Stimulated activated naive CD8-positive, alpha-beta T cell treated with anti-CD3 and anti-CD28 coated beads, Interleukin-15, Interleukin-2, amounts not matched to agents 100 ng/mL and 50 ng/mL, for 24 hours (primary cell): ENCODE measurements at regions not wholly inside any gene's neighbourhood (a gene's known extent, or its start where the extent isn't known, plus 50 kb on each side); places are given as distances from the start of the nearest gene placed in this dataset.

Experiments used
- H3K27ac Mint-ChIP-seq: one replicate; pipeline ENCODE4 v1.8.0; 2021; ENCODE audit warnings: mild to moderate bottlenecking, mixed read lengths
- H3K27me3 Mint-ChIP-seq: one replicate; pipeline ENCODE4 v1.8.0; 2021; ENCODE audit warnings: mixed read lengths
- H3K36me3 Mint-ChIP-seq: one replicate; pipeline ENCODE4 v1.8.0; 2021; ENCODE audit warnings: low read depth, mixed read lengths
- H3K4me1 Mint-ChIP-seq: one replicate; pipeline ENCODE4 v1.8.0; 2021; ENCODE audit warnings: low read depth, mixed read lengths
- H3K4me3 Mint-ChIP-seq: one replicate; pipeline ENCODE4 v1.8.0; 2021; ENCODE audit warnings: mild to moderate bottlenecking, mixed read lengths
- H3K9me3 Mint-ChIP-seq: one replicate; pipeline ENCODE4 v1.8.0; 2021; ENCODE audit warnings: mixed read lengths

GRCh38 chr2:6060992-6061663, 368.9 kb downstream of the SOX11 start:
- H3K4me1 Mint-ChIP-seq: no peaks in the 10 kb centered on the region
- H3K27me3 Mint-ChIP-seq: no peaks in the 10 kb centered on the region
- no peaks in the 10 kb centered on the region for H3K36me3 Mint-ChIP-seq
- no peak overlapping the region for H3K27ac Mint-ChIP-seq
- no peaks in the 10 kb centered on the region for H3K9me3 Mint-ChIP-seq
- H3K4me3 Mint-ChIP-seq: no peak overlapping the region

DNA sequence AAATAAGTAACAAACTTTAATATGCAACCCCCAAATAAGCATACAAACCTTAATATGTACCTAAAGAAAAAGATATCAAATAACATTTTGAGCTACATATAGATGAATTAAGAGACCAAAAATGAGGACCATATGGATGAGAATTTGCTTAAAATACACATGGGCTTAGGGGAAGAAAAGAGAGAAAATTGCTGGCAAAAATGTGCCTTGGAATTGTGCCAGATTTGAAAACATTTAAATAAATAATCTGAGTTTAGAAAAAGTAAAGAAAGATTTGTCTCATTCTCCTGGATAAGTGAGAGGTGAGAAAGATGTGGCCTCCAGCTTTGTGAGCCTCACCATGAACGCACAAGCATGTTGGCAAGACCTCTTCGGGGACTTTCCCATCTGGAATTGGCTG, 372.6 kb downstream of the SOX11 start:
- no peaks in the 10 kb centered on the region for H3K27me3 Mint-ChIP-seq
- no peaks in the 10 kb centered on the region for H3K9me3 Mint-ChIP-seq
- H3K4me1 Mint-ChIP-seq: no peaks in the 10 kb centered on the region
- no peak overlapping the region for H3K27ac Mint-ChIP-seq
- H3K4me3 Mint-ChIP-seq: no peak overlapping the region
- no peaks in the 10 kb centered on the region for H3K36me3 Mint-ChIP-seq

GRCh38 chr2:6065703-6066102, 373.5 kb downstream of the SOX11 start:
- Mint-ChIP-seq H3K27me3 (no peaks in the 10 kb centered on the region), H3K9me3 (no peaks in the 10 kb centered on the region), H3K27ac (no peak overlapping the region), H3K4me1 (no peaks in the 10 kb centered on the region), H3K4me3 (no peak overlapping the region), H3K36me3 (no peaks in the 10 kb centered on the region)

DNA sequence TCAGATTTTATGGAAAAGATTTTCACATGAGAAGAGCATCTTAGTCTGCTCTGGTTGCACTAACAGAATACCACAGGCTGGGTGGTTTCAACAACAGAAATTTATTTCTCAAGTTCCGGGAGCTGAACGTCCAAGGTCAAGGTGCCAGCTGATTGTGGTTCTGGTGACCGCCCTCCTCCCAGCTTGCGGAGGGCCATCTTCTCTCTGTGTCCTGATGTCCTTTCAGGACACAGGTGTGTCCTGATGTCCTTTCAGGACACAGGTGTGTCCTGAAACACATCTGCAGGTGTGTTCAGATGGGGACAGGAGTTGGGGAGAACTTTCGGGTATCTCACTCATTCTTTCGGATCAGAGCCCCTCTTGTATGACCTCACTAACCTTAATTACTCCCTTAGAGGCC, 374.9 kb downstream of the SOX11 start:
- no peaks in the 10 kb centered on the region for H3K27me3 Mint-ChIP-seq
- no peaks in the 10 kb centered on the region for H3K4me1 Mint-ChIP-seq
- H3K4me3 Mint-ChIP-seq: no peak overlapping the region
- no peaks in the 10 kb centered on the region for H3K9me3 Mint-ChIP-seq
- H3K27ac Mint-ChIP-seq: no peak overlapping the region
- no peaks in the 10 kb centered on the region for H3K36me3 Mint-ChIP-seq

- Mint-ChIP-seq H3K27me3 (no peaks in the 10 kb centered on the region), H3K4me3 (no peak overlapping the region), H3K9me3 (no peaks in the 10 kb centered on the region), H3K4me1 (no peaks in the 10 kb centered on the region), H3K36me3 (no peaks in the 10 kb centered on the region), H3K27ac (no peak overlapping the region)
Measured at GRCh38 chr2:6067806-6068205, 375.6 kb downstream of the SOX11 start.

DNA sequence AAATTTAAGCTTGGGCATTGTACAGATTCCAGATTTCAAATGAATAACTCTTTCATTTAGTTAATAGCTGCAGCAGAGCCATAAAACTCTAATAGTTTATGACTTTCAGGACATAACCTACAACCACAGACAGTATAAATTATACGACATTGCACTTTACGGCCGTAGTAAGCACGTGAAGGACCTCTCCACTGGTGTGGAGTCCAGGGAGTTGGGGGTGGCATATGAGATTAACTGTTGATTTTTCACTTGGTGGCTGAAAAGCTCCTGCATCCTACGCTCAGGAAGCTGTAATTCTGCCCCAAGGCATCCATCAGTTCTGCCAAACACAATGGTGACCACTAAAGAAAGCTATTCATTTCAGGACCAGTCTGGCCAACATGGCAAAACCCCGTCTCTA, 376.2 kb downstream of the SOX11 start:
- Mint-ChIP-seq H3K36me3 (no peaks in the 10 kb centered on the region), H3K27ac (no peak overlapping the region), H3K4me1 (no peaks in the 10 kb centered on the region), H3K27me3 (no peaks in the 10 kb centered on the region), H3K4me3 (no peak overlapping the region), H3K9me3 (no peaks in the 10 kb centered on the region)

DNA sequence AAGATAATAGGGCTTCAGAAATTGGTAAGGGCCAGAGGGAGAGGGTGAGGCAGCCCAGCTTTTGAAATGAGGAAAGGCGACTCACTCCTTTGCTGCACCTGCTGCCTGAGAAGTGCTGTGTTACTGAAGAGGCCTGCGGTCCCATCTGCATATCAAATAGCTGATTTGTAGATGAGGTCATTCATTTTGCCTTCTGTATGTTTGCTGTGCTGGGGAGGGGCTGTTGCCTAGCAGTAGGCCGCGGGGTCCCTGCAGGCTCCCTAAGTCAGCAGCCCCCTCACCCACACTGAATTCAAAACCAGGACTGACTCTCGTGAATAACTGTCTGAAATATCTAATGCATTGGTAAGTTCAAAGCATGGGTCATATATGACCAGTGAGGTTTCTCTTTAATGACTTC, 377.2 kb downstream of the SOX11 start:
- no peaks in the 10 kb centered on the region for H3K9me3 Mint-ChIP-seq
- no peaks in the 10 kb centered on the region for H3K36me3 Mint-ChIP-seq
- H3K4me1 Mint-ChIP-seq: no peaks in the 10 kb centered on the region
- H3K4me3 Mint-ChIP-seq: no peak overlapping the region
- no peaks in the 10 kb centered on the region for H3K27me3 Mint-ChIP-seq
- H3K27ac Mint-ChIP-seq: no peak overlapping the region

GRCh38 chr2:6071519-6071918, 379.3 kb downstream of the SOX11 start:
- Mint-ChIP-seq H3K27me3 (no peaks in the 10 kb centered on the region), H3K4me1 (no peaks in the 10 kb centered on the region), H3K9me3 (no peaks in the 10 kb centered on the region), H3K36me3 (no peaks in the 10 kb centered on the region), H3K4me3 (no peak overlapping the region), H3K27ac (no peak overlapping the region)

DNA sequence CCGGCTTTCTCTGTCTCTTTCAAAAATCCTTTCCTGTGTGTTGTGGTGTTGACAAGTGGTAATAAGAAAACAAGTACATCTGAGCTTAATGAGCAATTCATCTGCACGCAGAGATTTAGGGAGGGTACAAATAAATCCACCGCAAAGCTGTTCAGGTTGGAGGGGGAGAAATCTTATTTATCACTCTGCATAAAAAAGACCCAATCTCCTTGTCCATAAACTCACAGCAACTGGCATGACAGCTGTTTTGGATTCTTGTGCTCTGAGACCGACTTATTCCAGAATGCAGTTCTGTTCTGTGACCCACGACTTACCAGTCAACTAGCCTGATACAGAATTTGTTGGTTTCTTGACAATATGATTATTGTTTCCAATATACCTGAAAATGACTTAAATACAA, 380.1 kb downstream of the SOX11 start:
- Mint-ChIP-seq H3K9me3 (no peaks in the 10 kb centered on the region), H3K36me3 (no peaks in the 10 kb centered on the region), H3K4me3 (no peak overlapping the region), H3K27me3 (no peaks in the 10 kb centered on the region), H3K27ac (no peak overlapping the region), H3K4me1 (no peaks in the 10 kb centered on the region)

DNA sequence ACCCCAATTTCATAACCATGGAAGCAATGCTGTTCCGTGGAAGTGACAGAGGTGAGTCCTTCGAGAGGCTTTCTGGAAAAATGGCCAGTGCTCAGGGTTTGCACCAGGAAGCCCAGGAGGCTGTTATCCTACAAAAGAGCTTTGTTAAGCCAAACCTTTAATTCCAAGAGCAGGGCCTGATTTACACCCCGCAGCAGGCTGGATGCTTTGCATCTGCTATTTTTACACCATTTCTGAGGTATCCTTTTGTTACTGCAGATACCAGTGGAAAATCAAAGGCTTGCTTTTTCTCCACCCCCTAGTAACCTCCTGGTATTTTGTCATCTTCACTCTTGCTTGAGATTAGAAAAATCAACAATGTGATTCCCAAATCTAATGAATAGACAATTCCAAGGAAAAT, 380.6 kb downstream of the SOX11 start:
- Mint-ChIP-seq H3K27me3 (no peaks in the 10 kb centered on the region), H3K4me1 (no peaks in the 10 kb centered on the region), H3K36me3 (no peaks in the 10 kb centered on the region)

GRCh38 chr2:6073191-6074088, 381.3 kb downstream of the SOX11 start:
- Mint-ChIP-seq H3K9me3 (no peaks in the 10 kb centered on the region), H3K27ac (no peak overlapping the region), H3K4me3 (no peak overlapping the region), H3K36me3 (no peaks in the 10 kb centered on the region), H3K4me1 (no peaks in the 10 kb centered on the region), H3K27me3 (no peaks in the 10 kb centered on the region)

More for the DNA sequence above, 380.6 kb downstream of the SOX11 start:
- Mint-ChIP-seq H3K9me3 (no peaks in the 10 kb centered on the region), H3K4me3 (no peak overlapping the region), H3K27ac (no peak overlapping the region)

- H3K27me3 Mint-ChIP-seq: no peaks in the 10 kb centered on the region
- no peaks in the 10 kb centered on the region for H3K4me1 Mint-ChIP-seq
- H3K9me3 Mint-ChIP-seq: no peaks in the 10 kb centered on the region
- no peak overlapping the region for H3K27ac Mint-ChIP-seq
- H3K36me3 Mint-ChIP-seq: no peaks in the 10 kb centered on the region
- no peak overlapping the region for H3K4me3 Mint-ChIP-seq
Measured at GRCh38 chr2:6074089-6074643, 382.0 kb downstream of the SOX11 start.

- Mint-ChIP-seq H3K4me1 (no peaks in the 10 kb centered on the region), H3K4me3 (no peak overlapping the region), H3K9me3 (no peaks in the 10 kb centered on the region), H3K27me3 (no peaks in the 10 kb centered on the region), H3K36me3 (no peaks in the 10 kb centered on the region), H3K27ac (no peak overlapping the region)
Measured at GRCh38 chr2:6077585-6077984, 385.4 kb downstream of the SOX11 start.

DNA sequence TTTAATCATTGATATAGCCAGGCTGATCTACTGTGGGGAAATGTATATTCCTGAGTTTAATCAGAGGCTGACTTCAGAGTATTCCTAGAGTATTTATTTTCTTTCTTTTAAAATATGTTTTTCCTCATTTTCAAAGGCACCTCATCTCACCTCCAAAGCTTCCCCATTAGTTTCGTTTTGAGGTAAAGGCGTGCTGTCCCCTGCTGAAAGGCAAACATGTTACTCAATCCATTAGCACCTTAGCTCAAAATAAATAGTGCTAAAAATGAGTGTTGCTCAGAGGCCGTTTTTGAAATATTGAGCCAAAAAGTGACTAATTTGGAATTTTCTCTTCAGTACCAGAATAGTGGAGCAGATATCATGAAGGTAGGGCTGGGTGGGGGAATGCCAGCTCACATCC, 386.2 kb downstream of the SOX11 start:
- H3K27me3 Mint-ChIP-seq: no peaks in the 10 kb centered on the region
- no peak overlapping the region for H3K4me3 Mint-ChIP-seq
- no peaks in the 10 kb centered on the region for H3K9me3 Mint-ChIP-seq
- no peaks in the 10 kb centered on the region for H3K4me1 Mint-ChIP-seq
- H3K27ac Mint-ChIP-seq: no peak overlapping the region
- no peaks in the 10 kb centered on the region for H3K36me3 Mint-ChIP-seq

- Mint-ChIP-seq H3K4me3 (no peak overlapping the region), H3K27ac (no peak overlapping the region), H3K4me1 (no peaks in the 10 kb centered on the region), H3K9me3 (no peaks in the 10 kb centered on the region), H3K27me3 (no peaks in the 10 kb centered on the region), H3K36me3 (no peaks in the 10 kb centered on the region)
Measured at GRCh38 chr2:6079405-6079804, 387.2 kb downstream of the SOX11 start.
